IMR-90 (cell line): ENCODE measurements at regions not wholly inside any gene's neighbourhood (a gene's known extent, or its start where the extent isn't known, plus 50 kb on each side); places are given as distances from the start of the nearest gene placed in this dataset.

Source experiments
- ATAC-seq: fragments of 200-7000 bp; cut with Tn5 transposase; 2 replicates; pipeline ENCODE4 v1.9.1; 2020; ENCODE audit warnings: low read depth, mild to moderate bottlenecking, moderate library complexity
- BruUV-seq: library from RNA; stranded (reverse); fragments of 400-500 nt; replicated peaks from 2 replicates; lab custom pipeline; 2021; lab: Mats Ljungman, UMichigan
- CTCF ChIA-PET: fragments of 300-600 bp; formaldehyde crosslinking; extraction: SDS; loops from one replicate; lab custom pipeline; 2021; ENCODE audit warnings: antibody characterized with exemption; lab: Yijun Ruan, JAX
- POLR2A ChIA-PET: fragments of 300-600 bp; sonication (Branson Sonifier 250); formaldehyde crosslinking; loops from one replicate; lab custom pipeline; 2022; ENCODE audit warnings: antibody characterized with exemption; ENCODE audit not compliant: unreplicated experiment; lab: Charles Lee
- DNase-seq: peaks from one replicate; pipeline ENCODE4 v3.0.0; 2013
- H2AFZ ChIP-seq: replicated peaks from 2 replicates; pipeline ENCODE3; 2013; ENCODE audit warnings: low read length, mild to moderate bottlenecking; ENCODE audit not compliant: poor library complexity
- H2AK5ac ChIP-seq: 2 replicates; pipeline ENCODE4 v1.6.1; 2013; ENCODE audit warnings: low read depth, low read length, inconsistent platforms
- H2AK9ac ChIP-seq: replicated peaks from 2 replicates; pipeline ENCODE3; 2013; ENCODE audit warnings: mild to moderate bottlenecking, low read depth, low read length, moderate library complexity; ENCODE audit not compliant: poor library complexity
- H2BK120ac ChIP-seq: 2 replicates; pipeline ENCODE4 v1.6.1; 2013; ENCODE audit warnings: low read depth, low read length, inconsistent platforms
- H2BK15ac ChIP-seq: 3 replicates; pipeline ENCODE4 v1.6.1; 2013; ENCODE audit warnings: low read depth, low read length, inconsistent platforms
- H2BK20ac ChIP-seq: 2 replicates; pipeline ENCODE4 v1.6.1; 2013; ENCODE audit warnings: low read depth, mild to moderate bottlenecking, inconsistent platforms, low read length, moderate library complexity
- H2BK5ac ChIP-seq: 2 replicates; pipeline ENCODE4 v1.6.1; 2013; ENCODE audit warnings: mild to moderate bottlenecking, low read depth, low read length, inconsistent platforms; ENCODE audit not compliant: poor library complexity, severe bottlenecking
- H3K14ac ChIP-seq: replicated peaks from 2 replicates; pipeline ENCODE4 v1.6.1; 2013; ENCODE audit warnings: low read depth, low read length, inconsistent platforms
- H3K18ac ChIP-seq: 2 replicates; pipeline ENCODE4 v1.6.1; 2013; ENCODE audit warnings: low read depth, low read length, control low read depth
- H3K23ac ChIP-seq: 2 replicates; pipeline ENCODE4 v1.6.1; 2013; ENCODE audit warnings: low read depth, low read length, inconsistent platforms
- H3K27ac ChIP-seq: 2 replicates; pipeline ENCODE4 v1.5.1; 2013; ENCODE audit warnings: mild to moderate bottlenecking, control low read depth, low read length; ENCODE audit not compliant: insufficient read depth
- H3K27me3 ChIP-seq: 2 replicates; pipeline ENCODE4 v1.6.1; 2013; ENCODE audit warnings: low read length; ENCODE audit not compliant: control insufficient read depth, insufficient read depth
- H3K36me3 ChIP-seq: 2 replicates; pipeline ENCODE4 v1.6.1; 2013; ENCODE audit warnings: low read length, mixed read lengths; ENCODE audit not compliant: control insufficient read depth, insufficient read depth
- H3K4ac ChIP-seq: 2 replicates; pipeline ENCODE4 v1.6.1; 2013; ENCODE audit warnings: low read depth, low read length, inconsistent platforms
- H3K4me1 ChIP-seq: 2 replicates; pipeline ENCODE4 v1.6.1; 2013; ENCODE audit warnings: low read length, mixed read lengths; ENCODE audit not compliant: control insufficient read depth, insufficient read depth
- H3K4me2 ChIP-seq: 2 replicates; pipeline ENCODE4 v1.6.1; 2013; ENCODE audit warnings: low read depth, mild to moderate bottlenecking, control low read depth, low read length, moderate library complexity
- H3K4me3 ChIP-seq: 2 replicates; pipeline ENCODE4 v1.5.1; 2013; ENCODE audit warnings: low read depth, mild to moderate bottlenecking, control low read depth, low read length, moderate library complexity; ENCODE audit not compliant: insufficient read depth
- H3K56ac ChIP-seq: 2 replicates; pipeline ENCODE4 v1.6.1; 2013; ENCODE audit warnings: low read length, inconsistent platforms; ENCODE audit not compliant: insufficient read depth; ENCODE audit errors: extremely low read depth
- H3K79me1 ChIP-seq, 2 experiments: 2 replicates each; pipeline ENCODE4 v1.6.1; 2013; ENCODE audit warnings: low read length in 2 of 2, inconsistent platforms in 1 of 2, low read depth in 1 of 2
- H3K9ac ChIP-seq: 2 replicates; pipeline ENCODE4 v1.6.1; 2013; ENCODE audit warnings: low read depth, low read length, control low read depth
- H3K9me1 ChIP-seq: 2 replicates; pipeline ENCODE4 v1.6.1; 2013; ENCODE audit warnings: low read length, inconsistent platforms; ENCODE audit not compliant: insufficient read depth
- H3K9me3 ChIP-seq: 2 replicates; pipeline ENCODE4 v1.6.1; 2013; ENCODE audit warnings: low read length; ENCODE audit not compliant: control insufficient read depth, insufficient read depth
- H4K20me1 ChIP-seq: 2 replicates; pipeline ENCODE4 v1.6.1; 2013; ENCODE audit warnings: low read length, inconsistent platforms; ENCODE audit not compliant: insufficient read depth
- H4K5ac ChIP-seq: 2 replicates; pipeline ENCODE4 v1.6.1; 2013; ENCODE audit warnings: mild to moderate bottlenecking, low read depth, low read length, control low read depth
- H4K8ac ChIP-seq, 2 experiments: 2 replicates each; pipeline ENCODE4 v1.6.1; 2013; ENCODE audit warnings: low read depth in 2 of 2, low read length in 2 of 2, control low read depth in 1 of 2, inconsistent platforms in 1 of 2
- H4K91ac ChIP-seq: 2 replicates; pipeline ENCODE4 v1.6.1; 2013; ENCODE audit warnings: low read depth, low read length, inconsistent platforms; ENCODE audit not compliant: insufficient read depth
- CEBPB ChIP-seq: IDR thresholded peaks from 2 replicates; pipeline ENCODE4 v1.6.1; 2012; ENCODE audit warnings: low read depth, low read length, improper control_type of control experiment
- USF2 ChIP-seq: fragments of 150-350 bp; IDR thresholded peaks from 2 replicates; pipeline ENCODE4 v1.6.1; 2017; ENCODE audit warnings: mild to moderate bottlenecking, antibody characterized with exemption, low read length, low read depth
- WGBS, 2 experiments: methylation state at CpG; one replicate each; pipeline versions ENCODE4 v1.1.5 to v1.1.7; 2013; ENCODE audit warnings: missing lambda C conversion rate in 2 of 2; ENCODE audit not compliant: insufficient read length in 1 of 2; ENCODE audit errors: extremely low coverage in 2 of 2; 5-methylcytosine and 5-hydroxymethylcytosine counted together
- dilution Hi-C: fragments of 300-500 bp; cut with HindIII; formaldehyde crosslinking; loops from one replicate; pipeline ENCODE4 v1.14.3; 2018; ENCODE audit warnings: low sequenced_read_pairs; ENCODE audit not compliant: unreplicated experiment
- in situ Hi-C: fragments of 300-500 bp; cut with MboI; formaldehyde crosslinking; loops from 3 replicates; pipeline ENCODE4 v1.14.3; 2019; ENCODE audit warnings: low sequenced_read_pairs, inconsistent platforms, mixed read lengths
- intact Hi-C: fragments of 100-400 bp; cut with micrococcal nuclease; formaldehyde crosslinking; loops from 2 replicates; pipeline ENCODE4 v1.10.0; 2022

- H3K9me3 ChIP-seq: no peaks in the 10 kb centered on the region
These were observed 1291.6 kb upstream of the ZEB2 start for GRCh38 chr2:145811276-145812164.

More at GRCh38 chr2:145811276-145812164, 1291.6 kb upstream of the ZEB2 start:
- H3K9me1 ChIP-seq: 0 out of 2 replicates have a peak, but pooled peaks cover 3% of the 10 kb centered on the region
- H3K18ac ChIP-seq: no peak overlapping the region
- no peak overlapping the region for H4K91ac ChIP-seq
- H3K27ac ChIP-seq: no peak overlapping the region
- H2AK9ac ChIP-seq: no peak overlapping the region
- no peaks in the 10 kb centered on the region for H3K27me3 ChIP-seq
- no peak overlapping the region for H2AK5ac ChIP-seq
- ChIA-PET POLR2A (no interaction called here), CTCF (no interaction called here)
- no peak overlapping the region for H4K5ac ChIP-seq
- dilution Hi-C loops (no loop called here), intact Hi-C loops (no loop called here), in situ Hi-C loops (no loop called here)
- TF ChIP-seq CEBPB: 0 out of 2 replicates have a peak, but pooled peaks have one; percentile 7
- TF ChIP-seq USF2: no peak
- H3K56ac ChIP-seq: no peak overlapping the region
- H4K8ac ChIP-seq: 0 out of 4 replicates have a peak overlapping the region, but pooled peaks of 1 of the 2 experiments have one; percentile 10
- H3K79me1 ChIP-seq: no peaks in the 10 kb centered on the region
- ATAC-seq: 0 out of 2 replicates have a peak, but pooled peaks have one; percentile 21
- H3K4me1 ChIP-seq: no peaks in the 10 kb centered on the region; the same call in 1 of the 2 replicates
- H2BK120ac ChIP-seq: no peak overlapping the region
- no peak overlapping the region for H2AFZ ChIP-seq
- no peak overlapping the region for H3K4me3 ChIP-seq
- DNase-seq: peak; percentile 32
- no peak overlapping the region for H3K14ac ChIP-seq
- no CpG with 5 or more reads among the region's 6 CpGs for WGBS, 2 experiments
- BruUV-seq: no TSS peak
- H3K9ac ChIP-seq: no peak overlapping the region
- no peak overlapping the region for H2BK15ac ChIP-seq
- H3K4ac ChIP-seq: no peak overlapping the region
- H4K20me1 ChIP-seq: no peaks in the 10 kb centered on the region
- H3K36me3 ChIP-seq: no peaks in the 10 kb centered on the region
- no peak overlapping the region for H2BK20ac ChIP-seq
- peak overlapping the region; percentile 75; the same call in 1 of the 2 replicates for H3K4me2 ChIP-seq
- H2BK5ac ChIP-seq: no peak overlapping the region
- H3K23ac ChIP-seq: no peak overlapping the region
